Ectodermal cell (in vitro differentiated cells): ENCODE measurements at regions not wholly inside any gene's neighbourhood (a gene's known extent, or its start where the extent isn't known, plus 50 kb on each side); places are given as distances from the start of the nearest gene placed in this dataset.

Experiments used
- H3K27ac ChIP-seq: 2 replicates; pipeline ENCODE4 v1.7.0; 2013; ENCODE audit warnings: mild to moderate bottlenecking, low read depth, low read length; ENCODE audit not compliant: insufficient read depth, poor library complexity, severe bottlenecking
- H3K27me3 ChIP-seq: 2 replicates; pipeline ENCODE4 v1.7.0; 2013; ENCODE audit warnings: mild to moderate bottlenecking, low read length; ENCODE audit not compliant: insufficient read depth, control insufficient read depth, poor library complexity, severe bottlenecking
- H3K36me3 ChIP-seq: one replicate; pipeline ENCODE4 v1.7.0; 2013; ENCODE audit warnings: low read length; ENCODE audit not compliant: control insufficient read depth, insufficient read depth
- H3K4me1 ChIP-seq: one replicate; pipeline ENCODE4 v1.7.0; 2013; ENCODE audit warnings: low read length; ENCODE audit not compliant: control insufficient read depth, insufficient read depth
- H3K4me3 ChIP-seq: 2 replicates; pipeline ENCODE4 v1.7.0; 2013; ENCODE audit warnings: low read depth, low read length, control low read depth; ENCODE audit not compliant: insufficient read depth
- H3K9me3 ChIP-seq: 2 replicates; pipeline ENCODE4 v1.7.0; 2013; ENCODE audit warnings: mild to moderate bottlenecking, low read length, moderate library complexity; ENCODE audit not compliant: control insufficient read depth
- WGBS, 2 experiments: methylation state at CpG; one replicate each; pipeline ENCODE4 v1.1.7; 2013; ENCODE audit warnings: missing lambda C conversion rate in 2 of 2; 5-methylcytosine and 5-hydroxymethylcytosine counted together

DNA sequence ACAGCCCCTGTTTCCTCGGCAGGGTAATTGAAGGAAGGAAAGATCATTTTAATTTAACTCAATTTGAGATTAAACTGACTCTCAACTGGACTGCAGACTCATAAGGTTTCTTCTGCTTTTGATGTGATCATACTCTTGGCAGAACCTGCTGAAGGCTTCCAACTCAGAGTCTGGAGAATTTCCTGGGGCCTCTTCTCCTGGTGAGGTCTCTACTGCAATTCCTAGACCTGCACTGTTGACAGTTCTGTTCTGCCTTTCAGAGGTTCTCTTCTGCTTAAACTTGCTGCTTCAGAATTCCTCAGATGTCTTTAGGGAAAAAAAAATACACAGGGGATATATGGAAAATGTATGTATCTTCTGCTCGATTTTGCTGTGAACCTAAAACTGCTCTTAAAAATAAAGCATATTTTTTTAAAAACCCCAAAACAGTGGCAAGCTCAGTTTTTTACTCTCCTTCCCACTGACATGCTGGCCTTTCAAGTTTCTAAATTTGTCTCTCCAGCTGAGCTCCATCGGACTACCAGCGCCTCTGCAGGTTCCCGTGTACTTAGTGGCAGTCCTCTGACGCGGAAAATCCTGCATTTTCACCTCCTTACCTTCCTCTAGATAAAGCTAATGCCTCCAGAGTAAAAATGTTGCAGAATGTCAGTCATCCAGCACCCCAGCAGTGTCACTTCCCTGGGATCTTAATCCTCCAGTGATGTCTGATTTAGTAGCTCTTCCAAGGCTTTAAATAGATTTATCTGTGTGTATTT, 733.5 kb upstream of the SGCG start:
- Histone ChIP-seq H3K36me3 (no peaks in the 10 kb centered on the region), H3K27me3 (no peaks in the 10 kb centered on the region), H3K9me3 (no peaks in the 10 kb centered on the region), H3K27ac (no peak overlapping the region), H3K4me3 (no peak overlapping the region), H3K4me1 (peaks cover 22% of the 10 kb centered on the region)
- 68 to 74% methylated on average over 7 of the region's 7 CpGs for WGBS, 2 experiments

DNA sequence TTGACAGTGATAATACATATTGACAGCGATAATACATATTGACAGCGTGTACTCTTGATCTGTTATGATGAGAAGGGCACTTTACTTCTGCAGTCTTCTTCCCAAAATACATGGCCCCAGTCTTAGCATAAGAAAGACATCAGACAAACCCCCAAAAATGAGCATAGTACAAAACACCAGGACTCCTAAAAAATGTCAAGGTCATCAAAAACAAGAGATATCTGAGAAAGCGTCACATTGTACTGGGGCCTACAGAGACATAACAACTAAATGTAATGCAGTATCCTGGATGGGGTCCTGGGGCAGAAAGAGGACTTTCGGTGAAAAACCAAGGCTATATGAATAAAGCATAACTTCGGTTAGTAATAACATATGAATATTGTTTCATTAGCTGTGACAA, 731.5 kb upstream of the SGCG start:
- no peaks in the 10 kb centered on the region for H3K27me3 ChIP-seq
- no peaks in the 10 kb centered on the region for H3K36me3 ChIP-seq
- 90 to 98% methylated on average over 5 of the region's 5 CpGs for whole genome bisulfite sequencing, 2 experiments
- no peak overlapping the region for H3K4me3 ChIP-seq
- H3K27ac ChIP-seq = no peak overlapping the region
- H3K4me1 ChIP-seq = peaks cover 22% of the 10 kb centered on the region
- H3K9me3 ChIP-seq = no peaks in the 10 kb centered on the region

- no peak overlapping the region for H3K4me3 ChIP-seq
- WGBS, 2 experiments = 31 to 35% methylated on average over 5 of the region's 5 CpGs
- peak overlapping the region; percentile 82 for H3K27ac ChIP-seq
These were observed 729.4 kb upstream of the SGCG start for GRCh38 chr13:22451327-22451741.

DNA sequence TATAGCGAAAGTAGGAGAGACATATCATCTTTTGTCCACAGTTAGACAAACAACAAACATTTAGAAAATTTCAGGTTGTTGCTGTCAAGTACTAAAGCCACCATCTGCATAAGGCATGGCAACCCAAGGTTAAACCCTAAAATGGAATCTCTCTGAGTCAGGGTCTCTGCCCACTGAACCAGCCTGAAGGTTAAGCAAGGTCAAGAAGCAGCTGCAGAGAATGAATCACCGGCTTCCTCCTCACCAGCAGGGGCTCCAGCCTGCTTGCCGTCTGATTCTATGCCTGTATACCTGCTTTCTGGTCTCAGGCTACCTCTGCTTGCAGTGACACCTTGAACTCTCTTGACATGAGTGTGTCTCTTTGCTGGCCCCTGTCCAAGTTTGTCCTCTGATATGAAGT, 726.2 kb upstream of the SGCG start:
- Histone ChIP-seq H3K27ac (no peak overlapping the region), H3K27me3 (no peaks in the 10 kb centered on the region), H3K4me3 (no peak overlapping the region), H3K9me3 (no peaks in the 10 kb centered on the region), H3K36me3 (no peaks in the 10 kb centered on the region), H3K4me1 (peaks cover 17% of the 10 kb centered on the region)
- 60 to 64% methylated on average over 3 of the region's 3 CpGs for WGBS, 2 experiments

More at GRCh38 chr13:22451327-22451741, 729.4 kb upstream of the SGCG start:
- Histone ChIP-seq H3K9me3 (no peaks in the 10 kb centered on the region), H3K36me3 (no peaks in the 10 kb centered on the region), H3K4me1 (peaks cover 22% of the 10 kb centered on the region), H3K27me3 (no peaks in the 10 kb centered on the region)

DNA sequence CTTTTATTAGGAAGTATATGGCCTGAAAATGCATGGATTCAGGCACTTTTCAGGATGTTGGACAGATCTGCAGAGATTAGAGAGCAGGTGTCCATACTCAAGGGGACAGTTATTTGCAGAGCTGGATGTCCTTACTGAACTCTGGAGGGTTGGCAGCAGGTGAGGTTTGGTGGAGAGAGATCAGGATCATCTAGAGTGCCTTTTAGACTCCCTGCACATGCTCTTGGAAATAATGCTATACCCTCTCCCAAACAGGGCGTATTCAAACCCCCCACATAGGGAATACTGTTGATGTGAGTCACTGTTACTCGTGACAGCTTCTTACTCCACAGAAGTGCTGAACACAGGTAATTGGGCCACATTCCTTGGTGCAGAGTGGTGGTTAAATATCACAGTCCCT, 725.7 kb upstream of the SGCG start:
- no peak overlapping the region for H3K27ac ChIP-seq
- peaks cover 17% of the 10 kb centered on the region for H3K4me1 ChIP-seq
- H3K9me3 ChIP-seq = no peaks in the 10 kb centered on the region
- no peak overlapping the region for H3K4me3 ChIP-seq
- H3K36me3 ChIP-seq = no peaks in the 10 kb centered on the region
- 81 to 96% methylated on average over 2 of the region's 2 CpGs for WGBS, 2 experiments
- no peaks in the 10 kb centered on the region for H3K27me3 ChIP-seq

GRCh38 chr13:22461854-22462490, 718.8 kb upstream of the SGCG start:
- no peaks in the 10 kb centered on the region for H3K27me3 ChIP-seq
- H3K4me1 ChIP-seq = no peaks in the 10 kb centered on the region
- H3K27ac ChIP-seq = no peak overlapping the region
- WGBS, 2 experiments = 88 to 98% methylated on average over 6 to 10 of the region's 10 CpGs
- no peak overlapping the region for H3K4me3 ChIP-seq
- no peaks in the 10 kb centered on the region for H3K36me3 ChIP-seq
- H3K9me3 ChIP-seq = no peaks in the 10 kb centered on the region

- 83 to 84% methylated on average over 2 of the region's 2 CpGs for WGBS, 2 experiments
- Histone ChIP-seq H3K27me3 (no peaks in the 10 kb centered on the region), H3K9me3 (no peaks in the 10 kb centered on the region), H3K27ac (no peak overlapping the region), H3K4me3 (no peak overlapping the region), H3K4me1 (no peaks in the 10 kb centered on the region), H3K36me3 (no peaks in the 10 kb centered on the region)
These were observed 717.7 kb upstream of the SGCG start for GRCh38 chr13:22463089-22463488.

GRCh38 chr13:22468045-22468444, 712.7 kb upstream of the SGCG start:
- WGBS, 2 experiments = 92 to 100% methylated on average over 1 of the region's 1 CpG

DNA sequence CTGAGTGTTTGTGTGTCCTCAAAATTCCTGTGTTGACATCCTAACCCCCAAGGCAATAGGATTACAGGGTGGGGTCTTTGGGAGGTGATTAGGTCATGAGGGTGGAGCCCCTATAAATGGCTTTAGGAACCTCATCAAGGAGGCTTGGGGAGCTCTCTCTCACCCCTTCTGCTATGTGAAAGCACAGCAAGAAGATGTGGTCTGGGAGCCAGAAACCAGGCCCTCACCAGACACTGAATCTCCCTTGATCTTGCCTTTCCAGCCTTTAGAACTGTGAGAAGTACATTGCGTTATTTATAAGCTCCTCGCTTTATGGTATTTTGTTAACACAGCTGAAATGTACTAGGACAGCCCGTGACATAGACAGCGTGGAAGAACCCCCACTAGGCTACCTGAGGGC, 712.0 kb upstream of the SGCG start:
- H3K9me3 ChIP-seq = no peaks in the 10 kb centered on the region
- no peaks in the 10 kb centered on the region for H3K36me3 ChIP-seq
- H3K4me1 ChIP-seq = no peaks in the 10 kb centered on the region
- no peak overlapping the region for H3K4me3 ChIP-seq
- WGBS, 2 experiments = 73 to 90% methylated on average over 4 of the region's 4 CpGs
- no peaks in the 10 kb centered on the region for H3K27me3 ChIP-seq
- no peak overlapping the region for H3K27ac ChIP-seq

More at GRCh38 chr13:22468045-22468444, 712.7 kb upstream of the SGCG start:
- Histone ChIP-seq H3K27me3 (no peaks in the 10 kb centered on the region), H3K36me3 (no peaks in the 10 kb centered on the region), H3K9me3 (no peaks in the 10 kb centered on the region), H3K4me1 (no peaks in the 10 kb centered on the region), H3K27ac (no peak overlapping the region), H3K4me3 (no peak overlapping the region)

DNA sequence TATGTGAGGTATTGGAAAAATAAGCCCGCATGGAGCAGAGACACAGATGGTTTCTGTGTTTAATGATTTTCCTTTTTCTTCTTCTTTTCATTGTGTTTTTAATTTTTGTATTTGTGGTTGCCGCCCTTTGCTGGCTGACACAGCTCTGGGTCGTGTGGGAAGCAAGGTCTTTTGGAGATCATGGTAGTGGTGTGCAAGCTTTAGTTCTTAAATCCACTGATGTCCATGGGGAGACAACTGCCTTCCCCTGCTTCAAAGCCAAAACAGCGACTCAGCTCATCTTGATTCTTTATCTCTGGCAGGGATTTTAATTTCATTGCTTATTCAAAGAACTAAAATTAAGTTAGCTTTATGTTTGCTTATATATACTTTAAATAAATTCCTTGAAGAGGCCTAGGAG, 711.3 kb upstream of the SGCG start:
- H3K4me1 ChIP-seq = no peaks in the 10 kb centered on the region
- H3K27ac ChIP-seq = no peak overlapping the region
- H3K4me3 ChIP-seq = no peak overlapping the region
- WGBS, 2 experiments = 81 to 93% methylated on average over 4 of the region's 4 CpGs
- H3K9me3 ChIP-seq = no peaks in the 10 kb centered on the region
- H3K27me3 ChIP-seq = no peaks in the 10 kb centered on the region
- H3K36me3 ChIP-seq = no peaks in the 10 kb centered on the region
